NCI-H2029 treated with DMSO at 0.1 percent for 48 hours (cell line): ENCODE measurements at regions not wholly inside any gene's neighbourhood (a gene's known extent, or its start where the extent isn't known, plus 50 kb on each side); places are given as distances from the start of the nearest gene placed in this dataset.
"Not testable (repeated sequence)": the region's sequence is repeated elsewhere in the genome, so short reads cannot be mapped to it uniquely, and the experiment has no call there.

Experiments used
- DNase-seq: peaks from one replicate; lab custom pipeline; 2025; lab: John Stamatoyannopoulos, UW

DNA sequence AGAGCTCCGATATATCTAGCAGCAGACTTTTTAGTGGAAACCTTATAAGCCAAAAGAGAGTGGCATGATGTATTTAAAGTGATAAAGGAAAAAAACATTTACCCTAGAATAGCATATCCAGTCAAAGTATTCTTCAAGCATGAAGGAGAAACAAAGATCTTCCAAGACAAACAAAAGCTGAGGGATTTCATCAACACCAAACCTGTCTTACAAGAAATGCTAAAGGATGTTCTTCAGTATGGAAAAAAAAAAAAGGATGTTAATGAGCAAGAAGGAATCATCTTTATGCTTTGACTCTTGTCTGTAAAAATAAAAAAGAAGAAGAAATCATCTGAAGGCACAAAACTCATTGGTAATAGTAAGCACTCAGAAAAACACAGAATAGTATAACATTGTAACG lies 338.2 kb downstream of the TLE1 start:
- DNase-seq: no peak

DNA sequence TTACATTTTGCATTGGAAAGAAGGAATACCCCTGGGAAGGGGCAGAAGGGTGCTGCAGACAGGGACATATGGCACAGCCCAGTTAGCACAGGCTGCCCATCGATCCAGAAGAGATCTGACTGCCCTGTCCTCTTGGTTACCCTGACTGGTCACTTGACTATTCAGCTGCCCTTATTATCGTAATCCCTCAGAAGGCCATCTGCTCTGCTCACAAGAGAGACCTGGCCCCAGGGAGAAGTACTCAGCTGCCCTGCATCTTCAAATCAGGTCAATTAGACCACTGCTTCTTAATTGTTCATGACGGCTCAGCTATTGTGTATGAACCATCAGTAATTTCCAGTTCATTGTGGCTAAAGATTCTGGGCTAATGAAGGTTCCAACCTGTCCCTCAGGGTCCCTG lies 345.0 kb downstream of the TLE1 start:
- DNase-seq: no peak

DNA sequence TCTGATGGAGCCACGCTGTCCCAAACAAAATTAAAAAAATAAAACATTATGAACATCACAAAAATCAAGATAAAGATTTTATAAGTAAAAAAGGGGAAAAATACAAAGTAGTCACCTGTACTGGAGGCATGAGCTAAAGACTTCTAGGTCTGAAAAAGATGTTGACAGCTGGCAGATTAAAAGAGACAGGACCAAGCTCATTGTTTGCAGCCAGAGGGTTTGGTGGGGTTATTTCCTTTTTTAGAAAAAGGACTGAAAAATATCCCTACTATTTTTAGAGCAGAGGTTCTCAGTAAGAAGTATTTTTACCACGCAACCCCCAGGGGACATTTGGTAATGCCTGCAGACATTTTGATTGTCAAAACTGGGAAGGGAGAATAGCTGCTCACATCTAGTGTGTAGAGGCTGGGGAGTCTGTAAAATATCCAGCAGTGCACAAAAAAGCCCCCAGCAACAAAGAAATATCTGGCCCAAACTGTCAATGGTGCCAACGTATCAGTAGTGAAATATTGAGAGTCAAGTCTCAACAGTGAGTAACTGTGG lies 353.4 kb downstream of the TLE1 start:
- no peak for DNase-seq

DNA sequence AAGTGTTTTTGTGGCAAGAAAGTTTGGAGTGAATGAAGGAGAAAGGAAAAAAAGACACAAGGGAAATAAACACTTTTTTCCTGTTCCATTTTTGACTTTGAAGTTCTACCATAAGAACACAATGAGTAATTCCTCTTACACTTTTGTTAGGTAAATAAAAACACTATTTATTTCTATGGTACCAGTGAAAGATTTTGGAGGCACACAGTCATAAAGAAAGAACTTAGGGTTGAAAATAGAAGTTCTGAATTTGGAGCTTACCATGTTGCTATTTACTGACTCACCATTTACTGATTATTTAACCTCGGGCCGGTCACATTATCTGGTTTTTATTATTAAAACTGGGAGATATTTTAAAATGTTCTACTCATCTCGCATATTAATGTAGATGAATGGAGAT lies 367.8 kb downstream of the TLE1 start:
- DNase-seq: no peak

DNA sequence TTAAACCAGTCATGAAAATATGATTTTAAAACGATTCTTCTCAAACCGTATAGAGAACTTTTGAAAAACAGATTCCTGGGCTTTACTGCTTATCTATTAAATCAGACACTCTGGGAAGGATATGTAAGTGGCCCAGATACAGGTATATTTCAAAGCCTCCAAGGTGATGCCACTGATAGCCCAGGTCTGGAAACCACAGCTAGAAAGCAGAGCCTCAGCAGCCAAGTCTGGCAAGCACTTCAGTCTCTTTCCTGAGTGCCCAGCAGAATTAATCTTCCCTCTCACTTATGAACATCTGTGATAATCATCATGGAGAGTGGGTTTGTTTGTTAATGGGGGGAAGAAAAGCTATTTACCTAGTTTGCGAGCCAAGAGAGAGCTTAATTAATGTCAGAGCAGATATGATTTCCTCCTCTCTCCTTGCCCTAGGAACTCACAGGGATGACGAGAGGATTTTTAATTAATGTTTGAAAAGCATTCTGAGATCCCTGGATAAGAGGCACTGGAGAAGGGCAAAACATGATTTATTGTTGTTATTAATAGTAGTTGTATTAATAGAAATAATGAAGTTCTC lies 368.4 kb downstream of the TLE1 start:
- DNase-seq: no peak

DNA sequence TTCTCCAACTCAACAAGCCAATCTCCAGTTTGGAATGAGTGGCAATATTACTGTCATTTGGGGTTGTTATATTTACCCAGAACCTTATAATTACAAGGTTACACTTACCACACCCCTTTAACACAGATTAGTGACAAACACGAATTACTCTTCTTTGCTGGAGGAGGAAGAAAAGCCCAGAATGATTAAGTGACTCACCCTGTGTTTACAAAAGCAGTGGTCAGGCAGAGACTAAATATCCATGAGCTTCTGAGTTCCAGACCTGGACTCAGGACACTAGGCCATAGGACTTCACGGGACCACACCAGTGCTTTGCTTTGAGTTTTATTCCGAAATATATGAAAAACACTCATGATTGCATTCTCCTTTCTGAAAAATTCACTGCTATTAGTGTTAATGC lies 370.8 kb downstream of the TLE1 start:
- DNase-seq: no peak

DNA sequence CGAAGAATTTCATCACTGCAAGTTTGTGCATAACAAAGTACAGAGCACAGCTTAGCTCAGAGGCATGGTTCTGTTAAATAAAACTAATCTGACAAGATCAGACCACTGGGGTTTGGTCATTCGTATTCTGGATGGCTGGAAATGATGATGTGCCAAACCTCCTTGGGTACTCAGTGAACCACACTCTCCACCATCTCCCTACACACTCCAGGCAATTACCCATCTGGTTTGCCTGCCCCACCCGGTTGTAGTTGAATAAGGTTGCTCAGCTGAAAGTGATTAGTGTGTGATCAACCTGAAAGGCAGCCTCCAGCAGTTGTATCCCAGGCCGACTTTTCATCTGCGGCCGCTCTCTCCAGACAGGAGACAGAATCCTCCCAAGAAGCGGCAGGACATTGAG lies 371.4 kb downstream of the TLE1 start:
- no peak for DNase-seq

DNA sequence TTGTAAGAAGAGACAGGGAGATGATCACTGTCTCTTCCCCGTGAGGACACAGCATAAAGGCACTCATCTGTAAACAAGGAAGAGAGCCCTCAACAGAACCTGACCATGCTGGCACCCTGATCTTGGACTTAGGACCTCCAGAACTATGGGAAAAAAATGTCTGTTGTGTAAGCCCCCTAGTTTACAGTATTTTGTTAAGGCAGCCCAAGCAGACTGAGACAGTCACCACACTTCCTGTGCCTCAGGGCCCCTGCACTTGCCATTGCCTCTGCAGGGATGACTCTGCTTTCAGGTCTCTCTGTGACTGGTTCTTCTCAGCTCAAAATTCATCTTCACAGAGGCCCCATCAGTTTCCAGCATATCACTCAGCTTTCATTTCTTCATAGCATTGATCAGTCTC lies 372.1 kb downstream of the TLE1 start:
- DNase-seq: no peak

DNA sequence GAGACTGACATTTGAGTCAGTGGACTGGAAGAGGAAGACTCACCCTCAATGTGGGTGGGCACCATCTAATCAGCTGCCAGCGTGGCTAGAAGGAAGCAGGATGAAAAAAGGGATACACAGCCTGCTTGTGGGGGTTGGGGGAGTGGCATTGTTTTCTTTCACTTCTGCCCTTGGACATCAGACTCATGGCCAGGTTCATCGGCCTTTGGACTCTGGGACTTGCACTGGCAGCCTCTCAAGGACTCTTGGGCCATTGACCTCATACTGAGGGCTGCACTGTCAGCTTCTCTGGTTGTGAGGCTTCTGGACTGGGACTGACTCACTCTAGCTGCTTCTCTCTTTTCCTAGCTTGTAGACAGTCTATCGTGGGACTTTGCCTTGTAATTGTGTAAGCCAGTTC lies 374.9 kb downstream of the TLE1 start:
- no peak for DNase-seq

DNA sequence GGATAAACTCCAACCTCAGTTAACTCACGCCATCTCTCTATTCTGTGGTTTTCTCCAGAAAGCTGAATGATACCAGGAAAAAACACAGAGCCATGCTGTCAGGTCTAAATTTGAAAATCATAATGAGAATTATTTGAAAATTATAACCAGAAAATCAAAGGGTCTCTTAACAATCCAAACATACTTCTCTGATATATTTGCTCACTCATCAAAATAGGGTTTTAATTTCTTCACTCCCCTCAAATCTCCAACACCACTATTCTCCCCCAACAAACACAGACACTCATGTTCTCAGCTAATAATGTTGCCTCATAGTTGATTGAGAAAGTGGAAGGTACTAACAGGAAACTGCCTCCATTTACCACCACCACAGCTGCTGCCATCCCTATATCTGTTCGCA lies 375.5 kb downstream of the TLE1 start:
- DNase-seq: no peak

DNA sequence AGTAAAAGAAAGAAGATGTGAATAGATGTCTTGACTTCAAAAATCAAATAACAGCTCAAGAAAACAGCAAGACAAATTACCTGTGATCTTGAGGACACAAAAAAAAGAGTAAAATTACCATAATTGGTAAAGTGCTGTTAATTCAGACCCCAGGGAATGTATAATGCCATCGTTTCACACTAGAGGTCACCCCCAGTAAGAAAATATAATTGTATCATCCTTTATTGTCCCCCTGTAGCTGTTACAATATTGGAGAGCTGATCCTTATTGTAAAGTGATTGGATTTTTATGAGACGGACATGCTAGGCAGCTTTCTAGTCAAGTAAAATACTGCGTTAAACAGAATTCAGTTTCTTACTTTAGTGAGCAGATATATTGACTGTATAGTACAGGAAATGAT lies 377.0 kb downstream of the TLE1 start:
- DNase-seq: no peak

DNA sequence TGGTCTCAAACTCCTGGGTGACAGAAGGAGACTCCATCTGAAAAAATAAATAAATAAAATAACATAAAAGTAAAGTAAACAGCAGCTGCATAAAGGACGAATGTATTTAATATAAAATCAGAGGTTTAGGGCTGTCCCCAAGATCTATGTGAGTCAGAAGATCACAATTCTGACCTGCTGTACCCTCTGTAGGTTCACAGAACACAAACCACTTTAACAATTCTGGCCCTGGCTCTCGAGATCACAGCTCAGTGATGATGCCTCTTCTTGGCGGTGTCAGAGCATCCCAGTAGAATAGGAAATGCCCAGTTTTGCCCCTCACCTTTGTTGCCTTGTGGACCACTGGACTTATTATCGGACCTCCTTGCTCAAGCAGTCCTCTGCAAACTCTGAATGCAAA lies 380.9 kb downstream of the TLE1 start:
- no peak for DNase-seq

DNA sequence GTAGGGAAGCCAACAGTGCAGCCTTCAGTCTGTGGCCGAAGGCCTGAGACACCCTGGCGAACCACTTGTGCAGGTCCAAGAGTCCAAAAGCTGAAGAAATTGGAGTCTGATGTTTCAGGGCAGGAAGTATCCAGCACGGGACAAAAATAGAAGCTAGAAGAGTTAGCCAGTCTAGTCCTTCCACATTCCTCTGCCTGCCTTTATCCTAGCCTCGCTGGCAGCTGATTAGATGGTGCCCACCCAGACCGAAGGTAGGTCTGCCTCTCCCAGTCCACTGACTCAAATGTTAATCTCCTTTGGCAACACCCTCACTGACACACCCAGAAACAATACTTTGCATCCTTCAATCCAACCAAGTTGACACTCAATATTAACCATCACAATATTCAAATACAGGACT lies 381.6 kb downstream of the TLE1 start:
- not testable (repeated sequence) for DNase-seq

DNA sequence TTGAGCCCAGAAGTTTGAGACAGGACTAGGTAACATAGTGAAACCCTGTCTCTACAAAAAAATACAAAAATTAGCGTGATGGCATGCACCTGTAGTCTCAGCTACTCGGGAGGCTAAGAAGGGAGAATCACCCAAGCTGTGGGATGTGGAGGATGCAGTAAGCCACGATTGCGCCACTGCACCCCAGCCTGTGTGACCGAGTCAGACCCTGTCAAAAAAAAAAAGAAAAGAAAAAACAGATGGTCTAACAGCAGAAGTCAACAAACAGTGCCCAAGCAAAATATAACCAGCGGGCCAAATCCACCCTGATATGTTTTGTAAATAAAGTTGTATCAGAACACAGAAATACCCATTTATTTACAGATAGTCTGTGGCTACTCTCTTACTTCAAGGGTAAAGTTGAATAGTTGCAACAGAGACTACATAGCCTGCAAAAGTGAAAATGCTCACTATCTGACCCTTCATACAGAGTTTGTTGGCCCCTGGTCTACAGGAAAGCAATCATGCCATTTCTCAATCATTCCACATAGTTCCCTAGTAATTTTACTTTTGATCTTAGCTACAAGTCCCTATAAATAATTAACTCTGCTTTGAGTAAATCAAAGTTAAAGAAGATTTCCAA lies 383.7 kb downstream of the TLE1 start:
- DNase-seq: no peak

DNA sequence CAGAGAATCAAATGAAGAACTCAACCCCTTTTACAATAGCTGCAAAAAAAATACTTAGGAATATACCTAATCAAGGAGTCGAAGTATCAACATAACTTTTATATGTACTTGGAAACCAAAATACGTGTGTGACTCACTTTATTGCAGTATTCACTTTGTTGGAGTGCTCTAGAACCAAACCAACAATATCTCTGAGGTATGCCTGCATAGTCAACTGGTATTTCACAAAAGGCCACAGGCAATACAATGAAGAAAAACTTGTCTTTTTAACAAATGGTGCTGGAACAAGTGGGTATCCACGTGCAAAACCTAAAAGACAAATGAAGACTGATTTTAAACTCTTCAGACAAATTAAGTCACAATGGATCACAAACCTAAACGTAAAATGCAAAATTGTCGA lies 385.7 kb downstream of the TLE1 start:
- DNase-seq: no peak

DNA sequence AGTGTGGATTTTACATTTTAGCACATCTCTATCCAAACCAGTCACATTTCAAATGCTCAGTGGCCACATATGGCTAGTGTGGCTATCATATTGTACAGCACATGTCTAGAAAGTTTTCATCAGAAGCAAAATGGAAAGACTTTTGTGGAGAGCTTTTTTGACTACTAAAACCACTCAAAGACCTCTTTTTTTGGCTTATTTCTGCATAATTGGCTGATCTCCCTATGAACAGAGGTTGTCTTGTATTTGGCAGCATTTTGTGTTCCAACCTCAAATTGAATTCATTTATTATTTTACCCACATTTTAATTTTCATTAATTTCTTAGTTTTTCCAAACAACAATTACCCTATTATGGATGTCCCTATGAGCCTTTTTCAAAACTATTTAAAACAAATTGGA lies 395.7 kb downstream of the TLE1 start:
- no peak for DNase-seq

DNA sequence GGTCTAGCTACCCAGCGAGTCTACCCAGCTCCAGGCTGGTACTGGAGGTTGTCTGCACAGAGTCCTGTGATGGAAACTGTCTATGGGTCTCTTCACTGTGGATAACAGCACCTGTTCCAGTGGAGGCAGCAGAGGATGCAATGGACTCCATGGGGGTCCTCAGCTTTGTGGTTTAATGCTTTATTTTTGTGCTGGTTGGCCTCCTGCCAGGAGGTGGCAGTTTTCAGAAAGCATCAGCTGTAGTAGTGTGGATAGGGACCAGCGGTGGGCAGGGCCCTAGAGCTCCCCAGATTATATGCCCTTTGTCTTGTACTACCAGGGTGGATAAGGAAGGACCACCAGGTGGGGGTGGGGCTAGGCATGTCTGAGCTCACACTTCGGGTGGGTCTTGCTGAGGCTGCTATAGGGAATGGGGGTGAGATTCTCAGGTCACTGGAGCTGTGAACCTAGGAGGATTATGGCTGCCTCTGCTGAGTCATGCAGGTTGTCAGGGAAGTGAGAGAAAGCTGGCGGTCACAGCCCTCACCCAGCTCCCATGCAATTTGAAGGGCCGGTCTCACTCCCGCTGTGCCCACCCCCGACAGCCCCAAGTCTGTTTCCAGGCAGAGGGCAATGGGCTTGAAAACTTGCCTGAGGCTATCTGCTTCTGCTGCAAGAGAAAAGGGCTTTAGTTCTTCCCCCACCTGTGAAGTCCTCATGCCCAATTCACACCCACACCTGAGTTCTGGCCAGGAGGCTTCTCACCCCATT lies 397.1 kb downstream of the TLE1 start:
- DNase-seq: no peak

DNA sequence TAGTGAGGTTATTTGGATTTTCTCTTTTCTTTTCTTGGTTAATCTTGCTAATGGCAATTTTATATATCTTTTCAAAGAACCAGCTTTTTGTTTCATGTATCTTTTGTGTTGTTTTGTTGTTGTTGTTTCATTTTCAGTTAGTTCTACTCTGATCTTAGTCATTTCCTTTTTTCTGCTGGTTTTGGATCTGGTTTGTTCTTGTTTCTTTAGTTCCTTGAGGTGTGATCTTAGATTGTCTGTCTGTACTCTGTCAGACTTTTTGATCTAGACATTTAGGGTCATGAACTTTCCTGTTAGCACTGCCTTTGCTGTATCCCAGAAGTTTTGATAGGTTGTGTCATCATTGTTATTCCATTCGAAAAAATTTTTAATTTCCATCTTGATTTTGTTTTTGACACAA lies 399.7 kb downstream of the TLE1 start:
- DNase-seq: no peak

DNA sequence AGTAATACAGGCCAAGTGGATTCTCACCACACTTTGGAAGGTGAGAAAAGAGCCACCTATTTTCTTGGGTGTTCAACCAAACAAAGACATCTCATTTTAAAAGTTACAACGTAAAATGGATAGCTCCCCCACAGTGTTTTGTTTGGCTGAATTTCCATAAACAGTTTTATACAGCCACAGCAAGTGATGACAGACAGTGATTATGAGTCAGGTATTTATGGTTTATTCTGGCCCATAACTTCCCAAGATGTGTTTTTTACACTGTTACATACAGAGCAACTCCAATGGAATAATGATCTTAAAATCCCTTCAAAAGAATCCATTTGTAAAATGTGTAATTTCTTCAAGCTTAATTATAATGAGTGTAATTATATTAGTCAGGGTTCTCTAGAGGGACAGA lies 421.3 kb downstream of the TLE1 start:
- no peak for DNase-seq

DNA sequence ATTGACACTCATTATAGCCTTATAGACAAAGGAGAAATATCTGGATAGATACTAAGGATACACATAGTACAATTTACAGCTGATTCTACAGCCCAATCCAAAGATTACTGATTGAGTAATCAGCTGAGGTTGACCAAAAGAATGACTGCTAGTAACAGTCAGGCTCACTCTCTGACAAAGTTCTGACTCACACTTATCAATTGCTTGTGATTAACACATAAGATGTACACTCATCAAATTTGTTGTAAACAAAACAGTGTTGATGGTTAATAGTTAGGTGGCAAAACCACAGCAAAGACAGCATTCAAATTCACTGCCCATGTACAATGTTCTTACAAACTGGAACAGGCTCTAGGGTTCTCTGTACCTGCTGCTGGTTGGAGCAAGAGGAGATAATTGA lies 422.7 kb downstream of the TLE1 start:
- DNase-seq: no peak

DNA sequence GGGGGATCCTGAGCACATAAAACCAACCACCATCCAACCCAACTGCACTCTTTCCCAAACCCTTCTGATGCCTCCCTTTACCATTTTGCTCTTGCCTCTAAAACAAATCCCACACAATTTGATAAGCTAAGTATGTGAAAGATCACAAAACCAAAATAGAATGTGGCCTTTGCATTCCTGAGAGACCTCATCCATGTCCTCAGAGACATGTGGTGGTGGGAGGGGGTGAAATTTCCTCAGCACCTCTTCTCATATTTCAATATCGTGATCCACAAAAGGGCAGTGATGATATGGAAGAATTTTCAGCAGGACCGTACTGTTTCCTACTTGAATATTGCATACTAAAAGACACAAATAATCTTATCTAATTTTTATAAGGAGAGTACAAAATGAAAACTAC lies 423.3 kb downstream of the TLE1 start:
- DNase-seq: no peak

DNA sequence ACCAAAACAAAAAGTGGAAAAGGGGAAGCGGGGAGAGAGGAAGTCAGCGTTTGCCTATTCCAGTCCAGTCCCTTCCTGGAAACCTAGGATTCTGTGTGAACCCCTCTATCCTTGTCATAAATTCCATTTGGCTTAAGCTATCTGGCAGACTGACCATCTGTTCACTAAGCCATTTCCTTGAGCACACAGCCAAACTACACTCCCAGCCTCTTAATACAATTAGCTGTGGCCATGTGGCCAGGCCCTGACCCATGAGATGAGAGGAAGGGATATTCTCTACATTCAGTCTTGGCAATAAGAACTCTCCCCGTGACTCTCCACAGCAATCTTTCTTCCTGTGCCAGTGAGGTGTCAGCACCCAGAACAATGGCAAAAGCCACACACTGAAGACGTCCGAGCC lies 424.8 kb downstream of the TLE1 start:
- no peak for DNase-seq

DNA sequence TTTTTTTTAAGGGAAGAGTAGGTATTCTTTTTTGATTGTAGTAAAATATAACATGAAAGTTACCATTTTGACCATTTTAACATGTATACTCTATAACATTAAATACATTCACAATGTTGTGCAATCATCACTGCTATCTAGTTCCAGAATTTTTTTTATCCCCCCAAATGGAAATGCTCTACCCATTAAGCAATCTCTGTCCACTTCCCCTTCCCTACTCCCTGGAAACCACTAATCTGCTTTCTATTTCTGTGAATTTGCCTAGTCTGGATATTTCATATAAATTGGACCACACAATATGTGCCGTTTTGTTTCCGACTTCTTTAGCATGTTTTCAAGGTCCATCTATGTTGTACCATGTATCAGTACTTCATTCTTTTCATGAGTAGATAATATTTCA lies 429.5 kb downstream of the TLE1 start:
- no peak for DNase-seq

DNA sequence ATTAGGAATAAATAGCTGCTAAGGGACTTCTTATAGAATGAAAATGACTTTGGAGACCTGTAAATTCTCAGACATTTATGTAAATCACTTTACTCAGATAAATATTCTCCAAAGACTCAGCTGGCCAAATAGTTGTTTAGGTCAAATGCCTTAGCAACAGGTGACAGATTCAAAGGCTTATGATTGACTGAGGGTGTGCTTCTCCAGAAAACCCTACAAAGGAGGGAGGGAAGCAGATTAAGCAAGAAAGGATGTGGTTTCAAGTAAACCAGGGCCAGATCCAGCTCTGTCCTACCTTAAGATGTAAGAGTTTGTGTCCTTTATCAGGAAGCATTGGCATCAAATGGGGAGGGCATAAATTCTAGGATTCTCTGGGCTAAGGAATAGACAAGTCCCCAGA lies 433.0 kb downstream of the TLE1 start:
- no peak for DNase-seq
